HG03469 (cell line): ENCODE measurements at regions not wholly inside any gene's neighbourhood (a gene's known extent, or its start where the extent isn't known, plus 50 kb on each side); places are given as distances from the start of the nearest gene placed in this dataset.
A peak's percentile ranks its signal among the peaks of the same experiment; 100 is the strongest.

Experiments used
- ATAC-seq: cut with Tn5 transposase; IDR thresholded peaks from one replicate; pipeline ENCODE4 v1.9.1; 2021; ENCODE audit warnings: mild to moderate bottlenecking, moderate library complexity, moderate number of reproducible peaks; ENCODE audit not compliant: unreplicated experiment

- no peak for ATAC-seq
These were observed 605.5 kb upstream of the PITX2 start for GRCh38 chr4:111228396-111228795.

GRCh38 chr4:111228874-111229273, 606.0 kb upstream of the PITX2 start:
- ATAC-seq, result no peak

GRCh38 chr4:111230265-111230664, 607.4 kb upstream of the PITX2 start:
- no peak for ATAC-seq

GRCh38 chr4:111231281-111231680, 608.4 kb upstream of the PITX2 start:
- no peak for ATAC-seq

GRCh38 chr4:111234939-111235338, 612.1 kb upstream of the PITX2 start:
- ATAC-seq, result no peak

GRCh38 chr4:111263836-111264235, 641.0 kb upstream of the PITX2 start:
- ATAC-seq, result no peak

GRCh38 chr4:111266937-111267336, 644.1 kb upstream of the PITX2 start:
- no peak for ATAC-seq

- ATAC-seq, result no peak
These were observed 644.9 kb upstream of the PITX2 start for GRCh38 chr4:111267786-111268185.

GRCh38 chr4:111268769-111269414, 646.0 kb upstream of the PITX2 start:
- ATAC-seq, result peak; percentile 86

- no peak for ATAC-seq
These were observed 646.6 kb upstream of the PITX2 start for GRCh38 chr4:111269439-111269838.

GRCh38 chr4:111274060-111274459, 651.2 kb upstream of the PITX2 start:
- no peak for ATAC-seq

- no peak for ATAC-seq
These were observed 651.6 kb upstream of the PITX2 start for GRCh38 chr4:111274486-111274885.

- no peak for ATAC-seq
These were observed 658.3 kb upstream of the PITX2 start for GRCh38 chr4:111281219-111281618.

- no peak for ATAC-seq
These were observed 659.2 kb upstream of the PITX2 start for GRCh38 chr4:111282035-111282434.

GRCh38 chr4:111283066-111283677, 660.3 kb upstream of the PITX2 start:
- no peak for ATAC-seq

GRCh38 chr4:111296466-111296865, 673.6 kb upstream of the PITX2 start:
- no peak for ATAC-seq

- no peak for ATAC-seq
These were observed 680.9 kb upstream of the PITX2 start for GRCh38 chr4:111303806-111304205.

GRCh38 chr4:111323496-111323895, 700.6 kb upstream of the PITX2 start:
- ATAC-seq, result no peak

- no peak for ATAC-seq
These were observed 701.0 kb upstream of the PITX2 start for GRCh38 chr4:111323916-111324315.

GRCh38 chr4:111326450-111326849, 703.6 kb upstream of the PITX2 start:
- ATAC-seq, result no peak

- ATAC-seq, result no peak
These were observed 707.9 kb upstream of the PITX2 start for GRCh38 chr4:111330786-111331185.

GRCh38 chr4:111334361-111334760, 711.5 kb upstream of the PITX2 start:
- ATAC-seq, result no peak
